Right lobe of liver (tissue), 6 donors: ENCODE measurements at regions not wholly inside any gene's neighbourhood (a gene's known extent, or its start where the extent isn't known, plus 50 kb on each side); places are given as distances from the start of the nearest gene placed in this dataset.

Experiments used
- ATAC-seq, 4 donors: fragments of 200-7000 bp; cut with Tn5 transposase; one replicate each; pipeline ENCODE4 v1.9.1; 2020; ENCODE audit warnings: mild to moderate bottlenecking in 4 of 4, moderate library complexity in 4 of 4
- DNase-seq, 3 donors: peaks; one replicate each; pipeline ENCODE4 v3.0.0-alpha.2; 2020
- H3K27ac ChIP-seq, 3 donors: fragments of 200-600 bp; one replicate each; pipeline ENCODE4 v1.8.0; 2022
- H3K27me3 ChIP-seq, 2 donors: fragments of 200-600 bp; one replicate each; pipeline ENCODE4 v1.8.0; 2022
- H3K36me3 ChIP-seq, 4 donors: fragments of 200-600 bp; sonication (generic) in 1 of 4; one replicate each; pipeline versions ENCODE4 v1.5.1 to v1.8.0; 2017 to 2022; ENCODE audit warnings: control low read depth in 1 of 4
- H3K4me1 ChIP-seq, 4 donors: fragments of 200-600 bp; sonication (generic) in 1 of 4; one replicate each; pipeline versions ENCODE4 v1.5.1 to v1.8.0; 2017 to 2022; ENCODE audit warnings: control low read depth in 1 of 4
- H3K4me3 ChIP-seq, 3 donors: fragments of 200-600 bp; one replicate each; pipeline ENCODE4 v1.8.0; 2022
- H3K9me3 ChIP-seq, 4 donors: fragments of 200-600 bp; sonication (generic) in 1 of 4; one replicate each; pipeline versions ENCODE4 v1.5.1 to v1.8.0; 2017 to 2022; ENCODE audit warnings: control low read depth in 1 of 4
- POLR2A ChIP-seq: fragments of 450-650 bp; IDR thresholded peaks from one replicate; pipeline ENCODE4 v1.6.1; 2017; ENCODE audit warnings: antibody characterized with exemption, mild to moderate bottlenecking
- WGBS: methylation state at CpG from one replicate; pipeline ENCODE4 v1.1.6; 2018; ENCODE audit warnings: low coverage, low lambda C conversion rate; ENCODE audit not compliant: insufficient coverage; ENCODE audit errors: missing lambda C conversion rate; 5-methylcytosine and 5-hydroxymethylcytosine counted together
- intact Hi-C, 2 donors: fragments of 100-400 bp; cut with DNase I; formaldehyde crosslinking; loops; one replicate each; pipeline versions ENCODE4 v1.11.2 to v1.14.1; 2022
- TF ChIP-seq, protein P1 (sequence below), 4 donors: fragments of 200-600 bp in 3 of 4; fragments of 450-650 bp in 1 of 4; IDR thresholded peaks; one replicate each; pipeline versions ENCODE4 v1.5.1 to v1.8.0; 2016 to 2022; ENCODE audit warnings: antibody characterized with exemption in 4 of 4, mild to moderate bottlenecking in 2 of 4
- donor health status: DM: no; HTN: yes; CAD: no.
- donor health status: DM: no; HTN: no; CAD: no.
- donor health status: DM: no; HTN: no; CAD: no.
- donor health status: DM: no; HTN: yes; CAD: no.
- donor health status: DM: no; HTN: yes; CAD: no.

DNA sequence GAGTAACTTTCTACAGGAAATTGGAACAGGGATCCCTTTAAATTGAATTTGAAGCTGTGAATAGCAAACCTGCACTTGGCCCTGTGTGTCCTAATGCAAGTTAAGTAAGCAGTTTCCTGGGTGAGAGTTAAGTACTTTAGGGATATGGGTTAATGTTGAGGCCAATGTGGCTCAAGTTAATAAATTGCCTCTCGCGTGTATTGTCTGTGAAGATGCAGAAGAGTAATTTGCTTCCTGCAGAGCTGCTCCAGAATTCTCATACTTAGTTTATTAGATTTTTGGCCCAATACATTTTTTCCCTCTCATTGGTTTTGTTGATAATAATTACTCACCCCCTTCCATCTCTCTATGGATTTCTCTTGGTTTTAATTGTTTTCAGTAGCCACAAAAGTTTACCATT, 86.5 kb downstream of the SLC25A47 start:
- WGBS = 87% methylated on average over 2 of the region's 2 CpGs
- Histone ChIP-seq H3K36me3 (no peaks in the 10 kb centered on the region), H3K27me3 (no peaks in the 10 kb centered on the region), H3K27ac (no peak overlapping the region), H3K4me1 (peaks cover 0 to 17% (median 4%) of the 10 kb centered on the region in 4 donors), H3K4me3 (no peak overlapping the region), H3K9me3 (no peaks in the 10 kb centered on the region)
- DNase-seq (no peak), ATAC-seq (no peak)
- intact Hi-C loops = no loop called here
- TF ChIP-seq, protein P1, sequence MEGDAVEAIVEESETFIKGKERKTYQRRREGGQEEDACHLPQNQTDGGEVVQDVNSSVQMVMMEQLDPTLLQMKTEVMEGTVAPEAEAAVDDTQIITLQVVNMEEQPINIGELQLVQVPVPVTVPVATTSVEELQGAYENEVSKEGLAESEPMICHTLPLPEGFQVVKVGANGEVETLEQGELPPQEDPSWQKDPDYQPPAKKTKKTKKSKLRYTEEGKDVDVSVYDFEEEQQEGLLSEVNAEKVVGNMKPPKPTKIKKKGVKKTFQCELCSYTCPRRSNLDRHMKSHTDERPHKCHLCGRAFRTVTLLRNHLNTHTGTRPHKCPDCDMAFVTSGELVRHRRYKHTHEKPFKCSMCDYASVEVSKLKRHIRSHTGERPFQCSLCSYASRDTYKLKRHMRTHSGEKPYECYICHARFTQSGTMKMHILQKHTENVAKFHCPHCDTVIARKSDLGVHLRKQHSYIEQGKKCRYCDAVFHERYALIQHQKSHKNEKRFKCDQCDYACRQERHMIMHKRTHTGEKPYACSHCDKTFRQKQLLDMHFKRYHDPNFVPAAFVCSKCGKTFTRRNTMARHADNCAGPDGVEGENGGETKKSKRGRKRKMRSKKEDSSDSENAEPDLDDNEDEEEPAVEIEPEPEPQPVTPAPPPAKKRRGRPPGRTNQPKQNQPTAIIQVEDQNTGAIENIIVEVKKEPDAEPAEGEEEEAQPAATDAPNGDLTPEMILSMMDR (IDR thresholded peaks at IDR 0.05) = no peak
- no peak for TF ChIP-seq POLR2A

DNA sequence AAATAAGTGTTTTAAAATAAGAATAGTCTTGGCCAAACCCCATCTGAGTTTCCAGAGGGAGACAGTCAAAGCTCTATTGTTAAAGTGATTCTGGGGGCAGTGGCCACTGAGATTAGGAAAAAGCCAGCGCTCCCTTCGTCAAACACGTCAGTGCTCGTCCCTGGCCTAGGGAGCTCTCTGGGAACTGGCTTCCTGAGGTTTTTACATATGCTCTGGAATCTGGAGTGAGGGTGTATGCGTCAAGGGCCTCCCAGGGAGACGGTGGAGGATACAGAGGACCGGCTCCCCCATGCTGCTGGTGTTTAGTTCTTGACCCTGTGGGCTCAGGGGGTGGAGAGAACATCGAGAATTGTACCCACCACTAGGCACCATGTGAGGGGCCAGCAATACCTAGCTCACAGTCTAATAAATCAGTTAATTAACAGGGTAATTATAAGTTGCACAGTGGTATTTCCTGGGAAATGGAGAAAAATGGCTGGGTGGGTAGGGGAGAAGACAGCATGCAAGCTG, 87.0 kb downstream of the SLC25A47 start:
- Histone ChIP-seq H3K9me3 (no peaks in the 10 kb centered on the region), H3K27ac (no peak overlapping the region), H3K4me3 (no peak overlapping the region), H3K27me3 (no peaks in the 10 kb centered on the region), H3K4me1 (peaks cover 0 to 17% (median 4%) of the 10 kb centered on the region in 4 donors), H3K36me3 (no peaks in the 10 kb centered on the region)
- no peak for TF ChIP-seq POLR2A
- intact Hi-C loops = no loop called here
- WGBS = 92% methylated on average over 8 of the region's 8 CpGs
- no peak for DNase-seq
- no peak for ATAC-seq

DNA sequence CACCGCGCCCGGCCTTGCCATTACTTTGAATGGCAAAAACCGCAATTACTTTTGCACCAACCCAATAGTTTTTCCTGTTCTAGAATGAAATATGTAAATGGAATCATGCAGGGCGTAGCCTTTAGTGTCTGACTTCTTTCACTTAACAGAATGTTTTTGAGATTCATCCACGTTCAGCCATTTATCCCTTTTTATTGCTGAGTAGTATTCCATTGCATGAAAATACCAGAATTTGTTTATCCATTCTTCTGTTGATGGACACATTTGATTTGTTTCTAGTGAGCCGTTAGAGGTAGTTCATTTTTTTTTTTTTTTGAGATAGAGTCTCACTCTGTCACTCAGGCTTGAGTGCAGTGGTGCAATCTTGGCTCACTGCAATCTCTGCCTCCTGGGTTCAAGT, 90.6 kb downstream of the SLC25A47 start:
- Histone ChIP-seq H3K4me1 (no peaks in the 10 kb centered on the region), H3K9me3 (no peaks in the 10 kb centered on the region), H3K4me3 (no peak overlapping the region), H3K27ac (no peak overlapping the region), H3K36me3 (no peaks in the 10 kb centered on the region), H3K27me3 (no peaks in the 10 kb centered on the region)
- intact Hi-C loops = no loop called here
- 96% methylated on average over 7 of the region's 7 CpGs for WGBS
- TF ChIP-seq, protein P1 (IDR thresholded peaks at IDR 0.05) = no peak
- TF ChIP-seq POLR2A = no peak
- DNase-seq = peak in 1 of 3 donors; percentile 9
- ATAC-seq = no peak

DNA sequence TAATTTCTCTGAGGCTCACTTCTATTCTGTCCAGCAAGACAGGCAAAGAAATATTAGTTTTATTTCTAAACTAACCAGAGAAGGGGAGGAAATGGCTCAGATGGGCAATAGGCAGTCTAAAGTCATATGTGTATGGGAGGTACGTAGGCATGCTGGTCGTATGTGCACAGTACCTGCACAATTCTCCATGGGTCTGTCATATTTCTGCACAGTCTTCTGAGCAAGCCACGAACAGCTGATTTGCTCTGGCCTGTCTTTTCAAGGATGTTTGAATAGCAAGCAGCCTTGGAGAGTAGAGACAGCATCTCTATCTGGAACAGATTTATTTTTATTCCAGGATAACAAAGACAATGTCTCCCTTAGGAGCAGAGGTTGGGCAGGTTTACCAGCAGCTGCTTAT, 92.1 kb downstream of the SLC25A47 start:
- Histone ChIP-seq H3K27me3 (no peaks in the 10 kb centered on the region), H3K4me3 (no peak overlapping the region), H3K4me1 (no peaks in the 10 kb centered on the region), H3K9me3 (no peaks in the 10 kb centered on the region), H3K27ac (no peak overlapping the region), H3K36me3 (no peaks in the 10 kb centered on the region)
- DNase-seq (peak in 1 of 3 donors; percentile 8), ATAC-seq (no peak)
- intact Hi-C loops = no loop called here
- 71% methylated on average over 3 of the region's 3 CpGs for WGBS
- TF ChIP-seq, protein P1 (IDR thresholded peaks at IDR 0.05) = no peak
- no peak for TF ChIP-seq POLR2A

DNA sequence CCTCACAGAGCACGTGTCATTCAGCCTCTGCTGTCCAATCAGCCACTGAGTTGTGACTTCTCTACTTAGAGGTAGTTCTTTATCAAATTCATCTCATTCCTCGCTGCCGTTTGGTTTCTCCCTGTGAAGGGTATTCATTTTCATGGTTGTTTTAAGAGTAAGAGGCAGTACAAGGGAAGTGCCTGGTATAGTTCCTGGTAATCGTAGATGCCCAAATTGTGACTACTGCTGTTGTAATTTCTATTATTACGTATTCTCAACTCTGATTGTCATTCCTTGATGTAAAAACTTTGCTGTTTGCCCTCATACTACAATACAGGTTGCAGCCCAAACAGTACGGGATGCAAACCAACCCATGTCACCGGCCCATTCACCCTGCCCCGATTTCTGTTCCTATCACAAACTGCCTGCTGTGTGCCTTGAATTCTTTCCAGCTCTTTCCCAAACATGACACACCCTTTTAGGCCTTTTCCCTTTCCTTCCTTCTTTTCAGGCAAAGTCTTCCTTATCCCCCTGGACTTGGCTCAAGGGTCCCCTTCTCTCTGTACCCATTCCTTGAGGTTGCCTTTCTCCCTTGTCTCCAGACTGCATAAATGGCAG, 93.0 kb downstream of the SLC25A47 start:
- no peaks in the 10 kb centered on the region for H3K36me3 ChIP-seq
- no peaks in the 10 kb centered on the region for H3K9me3 ChIP-seq
- ATAC-seq (no peak), DNase-seq (peak in 1 of 3 donors; percentile 28)
- TF ChIP-seq POLR2A = no peak
- TF ChIP-seq, protein P1 (IDR thresholded peaks at IDR 0.05) = no peak
- no peaks in the 10 kb centered on the region for H3K4me1 ChIP-seq
- intact Hi-C loops = no loop called here
- no peaks in the 10 kb centered on the region for H3K27me3 ChIP-seq
- 86% methylated on average over 8 of the region's 8 CpGs for WGBS
- H3K27ac ChIP-seq = no peak overlapping the region
- no peak overlapping the region for H3K4me3 ChIP-seq
